ENCODE measurements at regions not wholly inside any gene's neighbourhood (a gene's known extent, or its start where the extent isn't known, plus 50 kb on each side); places are given as distances from the start of the nearest gene placed in this dataset.
"Not testable (repeated sequence)": the region's sequence is repeated elsewhere in the genome, so short reads cannot be mapped to it uniquely, and the experiment has no call there.

DNA sequence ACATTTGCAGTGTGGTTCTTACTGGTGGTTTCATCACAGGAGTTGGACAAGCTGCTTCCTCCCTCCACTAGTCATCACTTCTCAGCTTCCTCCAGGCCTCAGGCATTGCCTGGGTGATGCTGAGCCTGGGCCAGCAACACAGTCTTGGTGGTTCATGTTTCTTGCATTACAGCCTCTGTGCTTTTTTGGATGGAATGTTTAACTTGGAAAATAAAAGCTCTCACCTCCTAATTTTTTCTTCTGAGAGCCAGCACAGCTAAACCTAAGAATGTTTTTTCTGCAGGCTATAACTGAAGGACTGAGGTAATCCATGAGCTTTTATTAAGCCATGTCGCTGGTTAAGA lies 66.1 kb upstream of the RHOU start:
- DNase-seq (ENCODE audit: low read depth in 2 of 2) = no peak

- DNase-seq (ENCODE audit: low read depth in 2 of 2) = not testable (repeated sequence)
These were observed 54.2 kb upstream of the RHOU start for GRCh38 chr1:228681076-228681565.

DNA sequence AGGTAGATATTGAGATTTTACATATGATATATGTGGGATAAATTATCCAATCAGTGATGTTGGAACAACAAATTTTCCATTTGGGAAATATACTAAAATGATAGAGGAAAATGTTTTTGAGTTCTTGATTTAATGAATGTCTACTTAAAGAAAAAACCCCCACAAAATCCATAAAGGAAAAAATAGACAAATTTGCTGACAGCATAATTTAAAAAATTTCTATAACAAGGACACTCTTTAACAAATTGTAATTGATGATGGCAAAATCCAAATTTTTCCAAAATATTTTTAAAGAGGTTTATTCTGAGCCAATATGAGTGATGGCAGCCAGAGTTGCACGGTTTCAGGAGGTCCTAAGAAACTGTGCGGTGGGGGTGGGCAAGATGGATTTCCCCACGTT lies 51.9 kb upstream of the RHOU start:
- DNase-seq (ENCODE audit: low read depth in 2 of 2) = no peak

- no peak for DNase-seq (ENCODE audit: low read depth in 2 of 2)
These were observed 50.7 kb upstream of the RHOU start for GRCh38 chr1:228684607-228685006.

GRCh38 chr1:228685081-228685660 lies 50.1 kb upstream of the RHOU start:
- DNase-seq (ENCODE audit: low read depth in 2 of 2) = no peak
